ENCODE measurements at regions not wholly inside any gene's neighbourhood (a gene's known extent, or its start where the extent isn't known, plus 50 kb on each side); places are given as distances from the start of the nearest gene placed in this dataset.
A peak's percentile ranks its signal among the peaks of the same experiment; 100 is the strongest.

GRCh38 chr1:193346085-193346484, 159.7 kb upstream of the B3GALT2 start:
- no peak for DNase-seq (ENCODE audit: low spot score)

GRCh38 chr1:193342811-193343210, 156.4 kb upstream of the B3GALT2 start:
- no peak for DNase-seq (ENCODE audit: low spot score)

- DNase-seq (ENCODE audit: low spot score) = no peak
Observed at GRCh38 chr1:193340331-193340730, 153.9 kb upstream of the B3GALT2 start.

GRCh38 chr1:193339401-193339800, 153.0 kb upstream of the B3GALT2 start:
- DNase-seq (ENCODE audit: low spot score) = no peak

- peak; percentile 60 for DNase-seq (ENCODE audit: low spot score)
Observed at GRCh38 chr1:193338194-193338593, 151.8 kb upstream of the B3GALT2 start.

GRCh38 chr1:193335806-193336428, 149.5 kb upstream of the B3GALT2 start:
- peak; percentile 79 for DNase-seq (ENCODE audit: low spot score)

- no peak for DNase-seq (ENCODE audit: low spot score)
Observed at GRCh38 chr1:193333166-193333565, 146.8 kb upstream of the B3GALT2 start.

- DNase-seq (ENCODE audit: low spot score) = no peak
Observed at GRCh38 chr1:193326296-193326695, 139.9 kb upstream of the B3GALT2 start.

- no peak for DNase-seq (ENCODE audit: low spot score)
Observed at GRCh38 chr1:193325771-193326170, 139.4 kb upstream of the B3GALT2 start.

- DNase-seq (ENCODE audit: low spot score) = no peak
Observed at GRCh38 chr1:193325042-193325441, 138.6 kb upstream of the B3GALT2 start.

GRCh38 chr1:193322211-193322610, 135.8 kb upstream of the B3GALT2 start:
- peak; percentile 76 for DNase-seq (ENCODE audit: low spot score)

GRCh38 chr1:193321242-193321840, 134.9 kb upstream of the B3GALT2 start:
- DNase-seq (ENCODE audit: low spot score) = peak; percentile 27

- DNase-seq (ENCODE audit: low spot score) = no peak
Observed at GRCh38 chr1:193320270-193320669, 133.9 kb upstream of the B3GALT2 start.

GRCh38 chr1:193318347-193318746, 131.9 kb upstream of the B3GALT2 start:
- no peak for DNase-seq (ENCODE audit: low spot score)

- DNase-seq (ENCODE audit: low spot score) = no peak
Observed at GRCh38 chr1:193313354-193314140, 127.1 kb upstream of the B3GALT2 start.

GRCh38 chr1:193312432-193312831, 126.0 kb upstream of the B3GALT2 start:
- DNase-seq (ENCODE audit: low spot score) = no peak

- no peak for DNase-seq (ENCODE audit: low spot score)
Observed at GRCh38 chr1:193311226-193311948, 125.0 kb upstream of the B3GALT2 start.

- no peak for DNase-seq (ENCODE audit: low spot score)
Observed at GRCh38 chr1:193310564-193310963, 124.2 kb upstream of the B3GALT2 start.

- DNase-seq (ENCODE audit: low spot score) = no peak
Observed at GRCh38 chr1:193309936-193310475, 123.6 kb upstream of the B3GALT2 start.

- DNase-seq (ENCODE audit: low spot score) = no peak
Observed at GRCh38 chr1:193308438-193308837, 122.0 kb upstream of the B3GALT2 start.

- DNase-seq (ENCODE audit: low spot score) = no peak
Observed at GRCh38 chr1:193306430-193306829, 120.0 kb upstream of the B3GALT2 start.
